ENCODE measurements at regions not wholly inside any gene's neighbourhood (a gene's known extent, or its start where the extent isn't known, plus 50 kb on each side); places are given as distances from the start of the nearest gene placed in this dataset.

GRCh38 chr18:7307526-7307925 is 76.6 kb downstream of the LRRC30 start:
- H3K27ac ChIP-seq (ENCODE audit: low read depth in 1 of 3, low read length in 2 of 3), result no peak overlapping the region
- 79 to 90% (median 87%) methylated on average over 8 of the region's 8 CpGs for WGBS, 3 donors
- no peaks in the 10 kb centered on the region for H3K27me3 ChIP-seq (ENCODE audit: control insufficient read depth in 3 of 3, insufficient read depth in 3 of 3, low read length in 3 of 3)
- no peaks in the 10 kb centered on the region for H3K4me1 ChIP-seq (ENCODE audit: control insufficient read depth in 3 of 3, insufficient read depth in 2 of 3, low read depth in 1 of 3, low read length in 2 of 3)
- no peak for DNase-seq
- H3K9me3 ChIP-seq (ENCODE audit: control insufficient read depth in 2 of 2, insufficient read depth in 1 of 2, low read depth in 1 of 2, low read length in 1 of 2), result peaks cover 0 to 4% of the 10 kb centered on the region in 2 donors
- no peaks in the 10 kb centered on the region for H3K36me3 ChIP-seq (ENCODE audit: control insufficient read depth in 3 of 3, insufficient read depth in 2 of 3, low read depth in 1 of 3, low read length in 3 of 3)
- FAIRE-seq, result no peak
- H3K4me3 ChIP-seq (ENCODE audit: low read depth in 1 of 3, low read length in 3 of 3), result no peak overlapping the region

DNA sequence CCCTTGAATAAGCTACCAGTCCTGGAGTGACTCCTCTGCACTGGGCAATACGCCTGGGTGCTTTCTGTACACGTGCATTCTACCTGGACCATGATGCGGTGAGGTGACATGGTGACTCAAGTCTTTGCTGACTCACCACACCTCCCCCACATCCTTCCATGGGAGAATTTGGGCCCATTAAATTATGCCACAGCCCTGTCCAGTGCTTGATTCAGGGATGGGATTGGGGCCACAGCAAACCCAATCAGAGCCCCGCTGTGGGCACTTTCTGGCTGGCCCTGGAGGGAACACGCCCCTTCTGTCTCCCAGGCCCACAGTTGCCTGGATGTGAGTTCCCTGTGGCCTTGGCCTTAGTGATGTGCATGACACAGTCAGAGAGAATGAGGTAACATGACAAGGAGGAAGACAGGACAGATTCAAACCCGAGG is 86.9 kb downstream of the LRRC30 start:
- no peaks in the 10 kb centered on the region for H3K36me3 ChIP-seq (ENCODE audit: control insufficient read depth in 3 of 3, insufficient read depth in 2 of 3, low read depth in 1 of 3, low read length in 3 of 3)
- no peak overlapping the region for H3K27ac ChIP-seq (ENCODE audit: low read depth in 1 of 3, low read length in 2 of 3)
- no peaks in the 10 kb centered on the region for H3K9me3 ChIP-seq (ENCODE audit: control insufficient read depth in 2 of 2, insufficient read depth in 1 of 2, low read depth in 1 of 2, low read length in 1 of 2)
- DNase-seq, result no peak
- no peaks in the 10 kb centered on the region for H3K4me1 ChIP-seq (ENCODE audit: control insufficient read depth in 3 of 3, insufficient read depth in 2 of 3, low read depth in 1 of 3, low read length in 2 of 3)
- WGBS, 3 donors, result 77 to 87% (median 78%) methylated on average over 6 of the region's 6 CpGs
- no peak for FAIRE-seq
- H3K27me3 ChIP-seq (ENCODE audit: control insufficient read depth in 3 of 3, insufficient read depth in 3 of 3, low read length in 3 of 3), result no peaks in the 10 kb centered on the region
- H3K4me3 ChIP-seq (ENCODE audit: low read depth in 1 of 3, low read length in 3 of 3), result no peak overlapping the region

DNA sequence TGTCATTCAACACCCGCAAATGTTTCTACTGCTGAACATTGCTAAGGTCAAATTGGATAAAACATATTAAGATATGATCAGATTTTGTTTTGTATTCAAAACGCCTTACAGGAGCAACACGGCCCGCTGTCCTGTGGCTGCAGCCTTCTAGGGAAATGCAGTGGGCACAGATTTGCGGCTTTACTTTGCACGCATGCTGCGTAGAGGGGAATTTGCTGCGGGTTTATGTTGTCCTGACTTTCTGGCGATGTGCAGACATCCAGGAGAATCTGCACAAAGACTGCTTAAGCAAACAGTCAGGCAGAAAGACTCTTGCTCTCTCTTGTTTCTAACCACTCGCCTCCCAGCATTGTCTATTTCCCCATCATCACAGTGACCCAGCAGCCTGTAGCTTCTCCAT is 88.3 kb downstream of the LRRC30 start:
- WGBS, 3 donors, result 78% methylated on average over 10 of the region's 10 CpGs
- DNase-seq (no peak), FAIRE-seq (no peak)
- no peak overlapping the region for H3K27ac ChIP-seq (ENCODE audit: low read depth in 1 of 3, low read length in 2 of 3)
- no peaks in the 10 kb centered on the region for H3K9me3 ChIP-seq (ENCODE audit: control insufficient read depth in 2 of 2, insufficient read depth in 1 of 2, low read depth in 1 of 2, low read length in 1 of 2)
- no peaks in the 10 kb centered on the region for H3K27me3 ChIP-seq (ENCODE audit: control insufficient read depth in 3 of 3, insufficient read depth in 3 of 3, low read length in 3 of 3)
- no peaks in the 10 kb centered on the region for H3K4me1 ChIP-seq (ENCODE audit: control insufficient read depth in 3 of 3, insufficient read depth in 2 of 3, low read depth in 1 of 3, low read length in 2 of 3)
- no peak overlapping the region for H3K4me3 ChIP-seq (ENCODE audit: low read depth in 1 of 3, low read length in 3 of 3)
- H3K36me3 ChIP-seq (ENCODE audit: control insufficient read depth in 3 of 3, insufficient read depth in 2 of 3, low read depth in 1 of 3, low read length in 3 of 3), result no peaks in the 10 kb centered on the region

- Histone ChIP-seq H3K9me3 (ENCODE audit: control insufficient read depth in 2 of 2, insufficient read depth in 1 of 2, low read depth in 1 of 2, low read length in 1 of 2) (no peaks in the 10 kb centered on the region), H3K27ac (ENCODE audit: low read depth in 1 of 3, low read length in 2 of 3) (no peak overlapping the region), H3K27me3 (ENCODE audit: control insufficient read depth in 3 of 3, insufficient read depth in 3 of 3, low read length in 3 of 3) (no peaks in the 10 kb centered on the region), H3K4me3 (ENCODE audit: low read depth in 1 of 3, low read length in 3 of 3) (no peak overlapping the region), H3K36me3 (ENCODE audit: control insufficient read depth in 3 of 3, insufficient read depth in 2 of 3, low read depth in 1 of 3, low read length in 3 of 3) (no peaks in the 10 kb centered on the region), H3K4me1 (ENCODE audit: control insufficient read depth in 3 of 3, insufficient read depth in 2 of 3, low read depth in 1 of 3, low read length in 2 of 3) (no peaks in the 10 kb centered on the region)
- DNase-seq (no peak), FAIRE-seq (no peak)
Observed at GRCh38 chr18:7321831-7322230, 90.9 kb downstream of the LRRC30 start.

DNA sequence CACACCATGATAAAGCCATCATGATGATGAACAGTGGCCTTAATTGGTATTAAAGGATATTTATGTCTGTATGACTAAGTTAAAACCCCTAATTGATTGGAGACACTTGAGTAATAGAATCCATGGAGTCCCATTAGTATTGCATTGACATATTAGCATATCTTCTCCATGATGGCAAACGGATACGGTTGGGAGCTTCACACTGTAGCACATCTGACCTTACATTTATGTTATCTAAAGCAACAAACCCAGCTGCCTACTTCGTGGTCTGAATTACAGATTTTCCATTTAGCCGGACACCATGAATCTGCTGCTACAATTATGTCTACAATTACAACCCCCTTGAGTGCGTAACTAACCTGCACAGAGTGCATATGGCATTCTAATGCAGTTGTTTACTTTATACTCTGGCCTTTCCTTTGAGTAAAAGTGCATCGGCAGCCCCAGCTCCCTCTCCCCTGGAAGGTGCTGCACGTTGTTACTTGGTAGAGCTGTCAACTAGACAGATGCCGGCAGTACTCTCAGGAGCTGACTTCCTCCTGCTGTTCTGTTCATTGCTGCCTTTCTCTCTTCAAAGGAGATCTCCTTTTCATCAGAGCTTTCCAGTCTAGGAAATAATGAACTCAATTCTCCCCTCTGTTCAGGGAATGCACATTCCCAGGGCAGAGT is 92.1 kb downstream of the LRRC30 start:
- no peaks in the 10 kb centered on the region for H3K9me3 ChIP-seq (ENCODE audit: control insufficient read depth in 2 of 2, insufficient read depth in 1 of 2, low read depth in 1 of 2, low read length in 1 of 2)
- DNase-seq (no peak), FAIRE-seq (no peak)
- H3K27ac ChIP-seq (ENCODE audit: low read depth in 1 of 3, low read length in 2 of 3), result no peak overlapping the region
- H3K36me3 ChIP-seq (ENCODE audit: control insufficient read depth in 3 of 3, insufficient read depth in 2 of 3, low read depth in 1 of 3, low read length in 3 of 3), result no peaks in the 10 kb centered on the region
- no peaks in the 10 kb centered on the region for H3K27me3 ChIP-seq (ENCODE audit: control insufficient read depth in 3 of 3, insufficient read depth in 3 of 3, low read length in 3 of 3)
- H3K4me3 ChIP-seq (ENCODE audit: low read depth in 1 of 3, low read length in 3 of 3), result no peak overlapping the region
- 40 to 57% (median 46%) methylated on average over 8 of the region's 8 CpGs for WGBS, 3 donors
- no peaks in the 10 kb centered on the region for H3K4me1 ChIP-seq (ENCODE audit: control insufficient read depth in 3 of 3, insufficient read depth in 2 of 3, low read depth in 1 of 3, low read length in 2 of 3)

DNA sequence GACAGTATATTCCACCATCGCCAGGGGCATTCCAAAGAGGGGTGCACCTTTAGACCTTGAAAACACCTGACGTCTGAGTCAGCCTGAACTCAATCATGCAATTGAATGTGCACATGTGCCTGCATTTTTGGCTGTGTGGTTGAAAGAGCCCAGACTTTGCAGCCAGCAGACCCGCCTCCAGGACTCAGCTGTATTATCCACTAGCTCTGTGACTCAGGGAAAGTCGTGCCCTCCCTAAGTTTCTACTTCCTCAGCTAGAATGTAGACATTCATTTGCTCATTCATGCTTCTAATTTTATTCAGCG is 94.2 kb downstream of the LRRC30 start:
- Histone ChIP-seq H3K4me1 (ENCODE audit: control insufficient read depth in 3 of 3, insufficient read depth in 2 of 3, low read depth in 1 of 3, low read length in 2 of 3) (no peaks in the 10 kb centered on the region), H3K9me3 (ENCODE audit: control insufficient read depth in 2 of 2, insufficient read depth in 1 of 2, low read depth in 1 of 2, low read length in 1 of 2) (no peaks in the 10 kb centered on the region), H3K4me3 (ENCODE audit: low read depth in 1 of 3, low read length in 3 of 3) (no peak overlapping the region), H3K27me3 (ENCODE audit: control insufficient read depth in 3 of 3, insufficient read depth in 3 of 3, low read length in 3 of 3) (no peaks in the 10 kb centered on the region), H3K36me3 (ENCODE audit: control insufficient read depth in 3 of 3, insufficient read depth in 2 of 3, low read depth in 1 of 3, low read length in 3 of 3) (no peaks in the 10 kb centered on the region), H3K27ac (ENCODE audit: low read depth in 1 of 3, low read length in 2 of 3) (no peak overlapping the region)
- DNase-seq (no peak), FAIRE-seq (no peak)
- WGBS, 3 donors, result 62 to 73% (median 63%) methylated on average over 5 of the region's 5 CpGs

DNA sequence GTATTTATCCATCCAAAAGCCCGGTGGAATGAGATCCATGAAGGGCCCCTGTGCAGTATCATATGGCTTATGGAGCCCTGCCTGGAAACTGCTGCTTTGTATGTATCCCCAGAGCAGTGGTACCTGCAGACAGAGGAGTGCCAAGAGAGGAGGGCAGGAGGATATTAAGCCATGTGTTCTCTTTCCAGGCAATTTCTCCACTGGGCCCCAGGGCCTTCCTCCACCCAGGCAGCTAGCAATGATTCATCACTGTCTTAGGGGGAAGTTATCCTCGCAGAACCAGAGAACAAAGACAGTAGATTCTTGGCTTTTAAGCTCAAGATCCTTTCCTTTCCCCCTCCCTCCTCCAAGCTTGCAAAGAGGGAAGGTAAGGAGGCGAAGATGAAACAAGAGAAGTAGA is 98.1 kb downstream of the LRRC30 start:
- FAIRE-seq (no peak), DNase-seq (no peak)
- no peak overlapping the region for H3K4me3 ChIP-seq (ENCODE audit: low read depth in 1 of 3, low read length in 3 of 3)
- H3K4me1 ChIP-seq (ENCODE audit: control insufficient read depth in 3 of 3, insufficient read depth in 2 of 3, low read depth in 1 of 3, low read length in 2 of 3), result no peaks in the 10 kb centered on the region
- no peak overlapping the region for H3K27ac ChIP-seq (ENCODE audit: low read depth in 1 of 3, low read length in 2 of 3)
- H3K36me3 ChIP-seq (ENCODE audit: control insufficient read depth in 3 of 3, insufficient read depth in 2 of 3, low read depth in 1 of 3, low read length in 3 of 3), result no peaks in the 10 kb centered on the region
- H3K9me3 ChIP-seq (ENCODE audit: control insufficient read depth in 2 of 2, insufficient read depth in 1 of 2, low read depth in 1 of 2, low read length in 1 of 2), result no peaks in the 10 kb centered on the region
- no peaks in the 10 kb centered on the region for H3K27me3 ChIP-seq (ENCODE audit: control insufficient read depth in 3 of 3, insufficient read depth in 3 of 3, low read length in 3 of 3)
- WGBS, 3 donors, result 32 to 49% (median 47%) methylated on average over 3 of the region's 3 CpGs

DNA sequence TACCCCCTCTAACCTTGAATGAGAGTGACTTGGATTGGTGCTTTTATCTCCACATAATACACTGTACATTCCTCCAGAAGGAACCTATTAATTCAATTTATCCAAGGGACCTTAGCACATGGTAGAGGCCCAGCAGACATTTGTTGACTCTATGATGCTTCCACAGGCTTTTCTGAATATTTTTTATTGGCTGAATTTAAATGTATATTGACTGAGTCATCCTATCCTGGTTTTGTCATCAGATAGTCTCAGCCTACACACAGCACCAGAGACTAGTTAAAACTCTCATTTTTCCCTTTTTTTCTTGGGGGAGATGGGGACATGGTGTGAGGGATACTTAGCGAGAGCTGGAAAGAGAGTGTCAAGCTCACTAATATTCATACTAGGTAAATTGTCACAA is 101.6 kb downstream of the LRRC30 start:
- Histone ChIP-seq H3K27me3 (ENCODE audit: control insufficient read depth in 3 of 3, insufficient read depth in 3 of 3, low read length in 3 of 3) (no peaks in the 10 kb centered on the region), H3K4me1 (ENCODE audit: control insufficient read depth in 3 of 3, insufficient read depth in 2 of 3, low read depth in 1 of 3, low read length in 2 of 3) (peaks cover 0 to 3% (median 0%) of the 10 kb centered on the region in 3 donors), H3K36me3 (ENCODE audit: control insufficient read depth in 3 of 3, insufficient read depth in 2 of 3, low read depth in 1 of 3, low read length in 3 of 3) (no peaks in the 10 kb centered on the region), H3K27ac (ENCODE audit: low read depth in 1 of 3, low read length in 2 of 3) (no peak overlapping the region), H3K9me3 (ENCODE audit: control insufficient read depth in 2 of 2, insufficient read depth in 1 of 2, low read depth in 1 of 2, low read length in 1 of 2) (no peaks in the 10 kb centered on the region), H3K4me3 (ENCODE audit: low read depth in 1 of 3, low read length in 3 of 3) (no peak overlapping the region)
- no peak for FAIRE-seq
- DNase-seq, result no peak
- 89 to 97% (median 96%) methylated on average over 1 of the region's 1 CpG for WGBS, 3 donors

- no peak for DNase-seq
- H3K27me3 ChIP-seq (ENCODE audit: control insufficient read depth in 3 of 3, insufficient read depth in 3 of 3, low read length in 3 of 3), result no peaks in the 10 kb centered on the region
Observed at GRCh38 chr18:7333025-7333562, 102.2 kb downstream of the LRRC30 start.

More at GRCh38 chr18:7333025-7333562, 102.2 kb downstream of the LRRC30 start:
- WGBS, 3 donors, result 92 to 94% (median 93%) methylated on average over 5 of the region's 5 CpGs
- no peak for FAIRE-seq
- H3K27ac ChIP-seq (ENCODE audit: low read depth in 1 of 3, low read length in 2 of 3), result no peak overlapping the region
- H3K4me1 ChIP-seq (ENCODE audit: control insufficient read depth in 3 of 3, insufficient read depth in 2 of 3, low read depth in 1 of 3, low read length in 2 of 3), result peaks cover 0 to 3% (median 0%) of the 10 kb centered on the region in 3 donors
- no peaks in the 10 kb centered on the region for H3K9me3 ChIP-seq (ENCODE audit: control insufficient read depth in 2 of 2, insufficient read depth in 1 of 2, low read depth in 1 of 2, low read length in 1 of 2)
- no peaks in the 10 kb centered on the region for H3K36me3 ChIP-seq (ENCODE audit: control insufficient read depth in 3 of 3, insufficient read depth in 2 of 3, low read depth in 1 of 3, low read length in 3 of 3)
- H3K4me3 ChIP-seq (ENCODE audit: low read depth in 1 of 3, low read length in 3 of 3), result no peak overlapping the region
